NCI-H1694 (cell line): ENCODE measurements at regions not wholly inside any gene's neighbourhood (a gene's known extent, or its start where the extent isn't known, plus 50 kb on each side); places are given as distances from the start of the nearest gene placed in this dataset.
A peak's percentile ranks its signal among the peaks of the same experiment; 100 is the strongest.
"Not testable (repeated sequence)": the region's sequence is repeated elsewhere in the genome, so short reads cannot be mapped to it uniquely, and the experiment has no call there.

ENCODE experiments used
- DNase-seq: peaks from one replicate; lab custom pipeline; 2025; lab: John Stamatoyannopoulos, UW

DNA sequence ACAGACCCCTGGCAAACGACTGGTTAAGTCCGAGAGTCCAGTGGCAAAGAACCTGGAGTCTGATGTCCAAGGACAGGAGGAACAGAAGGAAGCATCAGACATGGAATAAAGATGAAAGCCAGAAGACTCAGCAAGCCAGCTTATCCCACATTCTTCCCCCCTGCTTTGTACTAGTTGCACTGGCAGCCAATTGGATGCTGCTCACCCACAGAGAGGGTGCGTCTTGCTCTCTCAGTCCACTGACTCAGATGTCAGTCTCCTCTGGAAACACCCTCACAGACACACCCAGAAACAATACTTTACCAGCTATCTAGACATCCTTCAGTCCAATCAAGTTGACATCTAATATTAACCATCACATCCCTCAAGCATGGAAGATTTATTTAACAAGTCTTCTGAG is 1265.8 kb upstream of the CNTN5 start:
- no peak for DNase-seq

DNA sequence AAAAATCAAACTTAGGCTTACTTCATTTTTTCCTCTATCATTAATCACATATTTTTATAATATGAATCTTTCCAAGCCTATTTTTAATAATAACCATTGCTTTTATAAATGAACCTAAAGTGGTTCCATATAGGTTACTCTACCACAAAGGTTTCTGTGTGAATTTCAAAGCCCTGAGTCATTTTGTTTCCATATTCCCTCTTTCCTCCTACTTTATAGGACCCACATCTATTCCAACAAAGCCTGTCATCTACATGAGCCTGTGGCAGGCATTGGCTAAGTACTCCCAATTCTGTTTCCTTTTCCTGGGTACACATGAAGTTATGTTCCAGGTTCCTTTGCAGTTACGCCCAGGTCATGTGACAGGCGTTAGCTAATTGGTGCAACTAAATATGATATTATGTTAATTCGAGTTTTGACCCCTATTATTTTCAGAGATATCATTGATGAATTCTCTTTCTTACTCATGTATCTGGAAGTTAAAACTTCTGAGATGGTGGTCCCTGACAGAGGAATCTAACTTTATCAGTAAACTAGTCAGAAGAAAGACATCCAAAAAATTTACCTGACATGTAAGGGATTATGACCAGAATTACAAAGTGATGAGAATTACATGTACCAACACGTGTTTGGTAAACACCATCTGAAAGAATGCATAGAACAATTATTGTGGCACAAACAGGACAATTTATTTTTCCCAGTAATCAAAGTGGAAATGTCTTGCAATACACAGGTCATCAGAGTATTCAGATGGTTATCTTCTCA is 1264.0 kb upstream of the CNTN5 start:
- DNase-seq = no peak

DNA sequence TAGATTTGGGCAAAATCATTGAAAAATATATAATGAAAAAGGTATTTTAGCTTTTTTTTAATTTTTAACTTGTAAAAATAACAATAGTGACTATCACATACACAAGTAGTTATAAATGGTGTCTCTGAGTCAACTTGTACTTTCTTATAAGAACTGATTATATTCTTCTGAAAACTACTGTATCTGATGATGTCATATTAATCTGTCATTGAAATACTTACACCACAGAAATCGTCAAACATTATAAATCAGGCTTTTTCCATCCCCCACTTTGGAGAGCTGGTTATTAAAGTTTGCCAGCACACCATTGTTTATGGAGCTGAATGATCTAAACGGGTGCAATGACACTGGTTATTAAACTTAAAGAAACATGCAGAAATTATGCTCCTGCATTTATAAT is 1259.6 kb upstream of the CNTN5 start:
- DNase-seq = no peak

DNA sequence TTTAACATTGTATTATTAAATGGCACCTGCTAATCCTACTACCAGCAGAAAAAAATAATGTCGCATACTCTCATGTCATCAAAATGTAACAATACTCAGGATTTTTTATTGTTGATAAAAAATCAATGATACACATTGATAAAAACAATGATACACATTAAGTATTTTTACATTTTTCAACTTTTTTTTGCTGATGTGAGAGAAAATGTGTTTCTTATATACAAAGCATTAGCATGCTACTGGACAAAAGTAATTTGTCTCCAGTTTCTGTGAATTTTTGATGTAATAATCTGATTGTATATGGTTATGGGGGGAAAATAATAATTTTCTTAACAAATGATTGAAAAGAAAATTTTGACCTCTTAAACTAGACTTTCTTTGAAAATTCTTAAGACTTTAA is 1256.6 kb upstream of the CNTN5 start:
- DNase-seq = no peak

DNA sequence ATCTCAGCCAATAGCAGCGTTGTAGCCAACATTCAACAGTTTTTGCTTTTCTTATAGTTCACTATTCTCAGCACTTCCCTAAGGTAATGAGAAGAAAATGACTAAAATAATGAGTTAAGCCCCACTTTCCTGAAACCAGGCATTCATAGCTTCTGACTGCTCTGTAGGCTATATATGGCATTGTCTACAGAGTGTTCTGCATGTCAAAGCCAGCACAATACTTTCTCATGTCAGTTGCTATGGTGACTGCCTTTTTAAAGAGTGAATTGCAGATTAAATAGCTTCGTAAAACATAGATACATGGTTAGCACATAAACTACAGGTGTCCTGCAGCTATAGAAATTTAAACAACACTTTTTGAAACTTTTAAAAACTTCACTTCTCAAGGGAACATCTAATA is 1256.1 kb upstream of the CNTN5 start:
- DNase-seq = no peak

DNA sequence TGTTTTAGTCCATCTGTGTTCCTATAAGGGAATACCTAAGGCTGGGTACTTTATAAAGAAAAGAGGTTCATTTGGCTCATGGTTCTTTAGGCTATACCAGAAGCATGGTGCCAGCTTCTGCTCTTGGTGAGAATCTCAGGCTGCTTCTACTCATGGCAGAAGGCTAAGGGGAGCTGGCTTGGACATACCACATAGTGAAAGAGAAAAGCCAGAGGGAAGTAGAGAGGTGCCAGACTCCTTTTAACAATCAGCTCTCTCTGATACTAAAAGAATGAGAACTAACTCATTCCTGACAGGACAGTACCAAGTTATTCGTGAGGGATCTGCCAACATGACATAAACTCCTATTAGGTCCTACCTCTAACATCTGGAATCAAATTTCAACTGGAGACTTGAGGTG is 1250.2 kb upstream of the CNTN5 start:
- no peak for DNase-seq

DNA sequence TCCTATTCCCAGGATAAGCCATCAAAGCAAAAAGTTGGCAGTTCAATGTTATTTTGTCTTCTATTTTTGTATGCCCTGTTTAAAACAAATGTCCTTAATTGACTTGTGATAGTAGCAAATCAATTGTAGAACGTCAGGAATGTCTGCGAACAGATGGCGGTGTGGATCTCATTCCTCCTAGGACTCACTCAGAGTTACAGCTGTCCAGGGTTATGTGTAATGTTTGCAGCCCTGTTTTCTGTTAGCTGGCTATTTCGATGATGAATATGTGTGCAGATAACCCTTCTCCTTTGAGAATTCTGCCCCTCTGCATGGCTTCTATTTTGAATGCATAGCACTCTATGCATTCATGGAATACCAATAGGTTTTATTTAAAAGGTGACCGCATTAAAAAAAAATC is 1248.0 kb upstream of the CNTN5 start:
- peak; percentile 34 for DNase-seq

DNA sequence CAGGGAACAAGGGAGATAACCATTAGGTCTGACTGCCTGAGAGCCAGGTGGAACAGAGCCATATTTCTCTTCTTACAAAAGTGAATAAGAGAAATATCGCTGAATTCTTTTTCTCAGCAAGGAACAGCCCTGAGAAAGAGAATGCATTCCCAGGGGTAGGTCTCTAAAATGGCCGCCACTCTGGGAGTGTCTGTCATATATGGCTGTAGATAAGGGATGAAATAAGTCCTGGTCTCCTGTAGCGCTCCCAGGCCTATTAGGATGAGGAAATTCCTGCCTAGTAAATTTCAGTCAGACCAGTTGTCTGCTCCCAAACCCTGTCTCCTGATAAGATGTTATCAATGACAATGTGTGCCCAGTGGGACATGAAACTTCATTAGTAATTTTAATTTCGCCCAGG is 1236.4 kb upstream of the CNTN5 start:
- not testable (repeated sequence) for DNase-seq

DNA sequence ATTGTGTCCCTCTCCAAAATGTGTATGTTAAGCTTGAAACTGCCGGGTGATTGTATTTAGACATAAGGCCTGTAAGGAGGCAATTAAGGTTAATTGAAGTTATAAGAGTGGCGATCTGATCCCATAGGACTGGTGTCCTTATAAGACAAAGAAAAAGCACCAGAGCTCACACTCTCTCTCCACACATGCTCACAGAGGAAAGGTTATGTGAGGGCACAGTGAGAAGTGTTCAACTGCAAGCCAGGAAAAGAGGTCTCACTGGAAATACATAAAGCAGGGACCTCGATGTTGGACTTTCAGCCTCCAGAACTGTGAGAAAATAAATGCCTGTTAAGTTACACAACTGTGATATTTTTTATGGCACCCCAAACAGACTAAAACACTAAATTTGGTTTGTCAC is 1233.8 kb upstream of the CNTN5 start:
- no peak for DNase-seq

DNA sequence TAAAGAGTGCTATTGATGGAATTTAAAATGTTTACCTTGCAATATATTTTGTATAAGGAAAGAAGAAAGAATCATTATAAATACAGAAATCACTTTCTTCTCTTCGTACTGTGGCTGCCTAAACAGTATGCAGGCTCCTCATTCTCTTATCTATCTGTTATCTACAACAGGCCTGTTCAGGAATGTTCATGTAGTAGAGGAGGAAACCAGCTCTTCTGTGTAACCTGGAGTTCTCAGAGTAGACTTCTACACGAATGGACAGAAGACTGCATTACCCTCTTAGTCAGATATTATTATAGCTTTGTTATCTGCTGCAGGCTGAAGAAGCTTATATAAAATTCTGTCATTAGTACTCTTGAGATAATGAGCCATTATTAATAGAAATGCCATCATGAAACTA is 1225.9 kb upstream of the CNTN5 start:
- DNase-seq = no peak

DNA sequence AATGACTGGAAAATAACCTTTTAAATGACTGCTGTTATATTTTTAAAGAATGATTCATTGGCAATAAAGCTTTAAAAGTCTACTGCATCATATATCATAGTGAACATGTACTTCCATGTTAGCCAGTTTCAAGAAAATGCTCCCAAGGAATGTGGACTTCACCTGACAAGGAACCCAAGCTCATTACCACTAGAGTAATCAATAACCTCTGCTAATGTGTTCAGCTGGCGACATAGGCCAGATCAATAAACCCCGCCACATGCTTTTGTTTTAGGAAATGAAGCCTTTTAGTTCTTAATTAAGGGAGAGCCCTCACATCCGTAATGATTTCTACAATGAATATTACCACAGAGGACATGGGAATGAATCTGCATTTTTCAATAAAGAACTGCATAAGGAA is 1219.9 kb upstream of the CNTN5 start:
- DNase-seq = no peak

DNA sequence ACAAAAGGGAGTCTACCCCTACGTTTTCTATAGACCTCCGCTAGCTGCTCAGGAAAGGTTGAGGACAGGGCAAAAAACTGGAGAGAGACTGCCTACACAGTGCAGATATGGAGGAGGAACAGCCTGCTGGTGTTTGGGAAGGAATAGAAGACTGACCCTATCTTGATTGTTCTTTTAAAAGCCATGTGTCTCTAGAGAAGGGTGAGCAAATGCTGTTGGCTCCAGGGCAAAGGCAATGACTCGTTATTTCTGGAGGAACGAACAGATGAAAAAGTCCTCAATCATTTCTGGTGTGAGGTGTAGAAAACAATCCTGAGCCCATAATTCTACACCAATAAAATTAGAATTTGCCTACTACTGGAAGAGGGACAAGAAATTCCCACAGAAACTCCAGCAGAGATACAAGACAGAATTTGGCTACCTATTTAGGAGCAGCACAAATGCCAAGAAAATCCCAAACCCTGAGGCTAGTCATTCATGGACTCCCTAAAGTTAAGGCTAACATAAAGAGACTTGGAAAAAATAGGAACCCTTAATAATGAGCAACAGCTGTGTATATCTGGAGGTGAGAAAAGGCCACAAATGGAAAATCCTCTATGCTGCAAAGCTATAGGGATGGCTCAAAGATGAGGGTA is 1206.3 kb upstream of the CNTN5 start:
- no peak for DNase-seq

DNA sequence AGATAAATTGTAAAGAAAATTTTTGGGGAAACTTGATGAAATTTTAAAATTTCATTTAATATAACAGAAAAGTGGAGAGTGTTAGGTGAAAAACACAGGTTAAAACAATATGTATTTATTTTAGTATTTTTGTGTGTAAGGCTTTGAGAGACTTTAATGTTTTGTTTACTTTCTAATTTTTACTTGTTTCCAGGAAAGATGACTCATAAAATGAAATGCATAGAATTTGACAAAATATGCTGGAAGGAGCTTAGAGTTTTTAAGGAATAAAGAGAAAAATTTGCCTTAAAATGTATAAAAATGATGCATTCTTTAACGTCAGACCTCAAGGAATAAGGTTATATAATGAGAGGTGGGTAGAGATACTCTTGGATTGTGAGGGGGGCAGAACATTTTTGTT is 1205.1 kb upstream of the CNTN5 start:
- DNase-seq = no peak

DNA sequence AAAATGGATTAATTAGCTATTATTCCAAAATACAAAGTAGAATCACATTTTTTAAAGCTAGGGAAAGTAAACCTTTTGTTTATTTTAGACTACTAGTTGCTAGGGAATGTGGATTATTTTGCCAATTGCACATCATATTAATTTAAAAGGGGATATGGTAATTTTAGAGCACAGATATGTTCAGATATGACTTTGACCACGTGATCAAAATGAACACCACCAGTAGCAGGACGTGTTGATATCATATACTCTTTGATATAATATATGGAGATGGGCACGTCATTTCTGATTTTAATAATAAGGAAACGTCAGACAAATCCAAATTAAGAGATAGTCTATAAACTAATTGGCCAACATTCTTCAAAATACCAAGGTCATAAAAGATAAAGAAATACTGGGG is 1188.3 kb upstream of the CNTN5 start:
- no peak for DNase-seq

DNA sequence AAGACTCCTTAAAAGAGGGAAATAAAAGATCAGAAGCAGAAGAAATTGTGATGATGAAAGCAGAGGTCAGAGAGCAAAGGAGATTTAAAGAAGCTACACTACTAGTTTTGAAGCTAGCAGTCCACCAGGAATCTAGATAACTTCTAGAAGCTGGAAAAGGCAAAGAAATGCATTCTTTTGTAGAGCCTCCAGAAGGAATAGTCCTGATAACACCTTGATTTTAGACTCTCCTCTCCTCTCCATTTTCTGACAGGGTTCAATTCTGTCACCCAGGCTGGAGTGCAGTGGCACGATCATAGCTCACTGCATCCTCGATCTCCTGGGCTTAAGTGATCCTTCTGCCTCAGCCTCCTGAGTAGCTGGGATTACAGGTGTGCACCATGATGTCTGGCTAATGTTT is 1187.3 kb upstream of the CNTN5 start:
- DNase-seq = no peak

DNA sequence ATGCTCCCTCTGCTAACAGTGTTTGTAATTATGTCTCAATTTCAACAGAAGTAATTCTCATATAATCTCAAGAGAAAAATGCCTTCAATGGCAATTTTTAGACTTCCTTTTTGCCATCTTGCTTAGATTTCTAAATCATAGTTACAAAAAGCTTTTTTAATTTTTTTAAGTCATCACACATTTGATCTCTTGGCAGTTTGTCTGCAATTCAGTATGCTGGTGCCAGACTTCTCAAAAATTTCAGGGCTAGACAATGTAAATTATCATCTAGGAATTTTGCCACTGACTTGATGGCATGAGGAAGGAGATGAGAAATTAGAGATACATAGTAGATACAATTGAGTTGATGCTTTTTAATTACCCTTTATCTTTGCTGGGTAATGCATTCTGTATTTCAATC is 1176.7 kb upstream of the CNTN5 start:
- DNase-seq = no peak

DNA sequence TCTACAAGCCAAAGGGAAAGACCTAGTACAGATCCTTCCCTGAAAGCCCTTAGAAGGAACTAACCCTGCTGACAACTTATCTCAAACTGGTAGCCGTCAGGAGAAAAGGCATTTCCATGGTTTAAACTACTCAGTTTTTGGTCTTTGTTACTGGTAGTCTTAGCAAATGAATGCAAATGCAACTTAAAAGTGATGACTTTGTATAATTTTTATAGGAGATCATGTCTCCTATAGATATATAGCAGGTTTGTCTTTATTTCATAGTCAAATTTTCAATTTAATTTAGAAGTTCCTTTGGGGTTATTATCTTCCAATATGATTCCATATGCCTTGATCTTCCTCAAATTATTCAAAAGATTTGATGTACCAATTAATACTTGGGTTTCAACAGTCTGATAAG is 1173.0 kb upstream of the CNTN5 start:
- DNase-seq = no peak

DNA sequence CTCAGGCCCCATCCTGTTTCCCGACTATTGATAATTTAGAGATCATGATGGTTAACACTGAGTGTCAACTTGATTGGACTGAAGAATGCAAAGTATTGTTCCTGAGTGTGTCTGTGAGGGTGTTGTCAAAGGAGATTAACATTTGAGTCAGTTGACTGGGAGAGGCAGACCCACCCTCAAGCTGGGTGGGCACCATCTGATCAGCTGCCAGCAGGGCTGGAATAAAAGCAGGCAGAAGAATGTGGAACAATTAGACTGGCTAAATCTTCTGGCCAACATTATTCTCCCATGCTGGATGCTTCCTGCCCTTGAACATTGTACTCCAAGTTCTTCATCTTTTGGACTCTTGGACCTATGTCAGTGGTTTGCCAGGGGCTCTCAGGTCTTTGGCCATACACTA is 1170.0 kb upstream of the CNTN5 start:
- DNase-seq = no peak

DNA sequence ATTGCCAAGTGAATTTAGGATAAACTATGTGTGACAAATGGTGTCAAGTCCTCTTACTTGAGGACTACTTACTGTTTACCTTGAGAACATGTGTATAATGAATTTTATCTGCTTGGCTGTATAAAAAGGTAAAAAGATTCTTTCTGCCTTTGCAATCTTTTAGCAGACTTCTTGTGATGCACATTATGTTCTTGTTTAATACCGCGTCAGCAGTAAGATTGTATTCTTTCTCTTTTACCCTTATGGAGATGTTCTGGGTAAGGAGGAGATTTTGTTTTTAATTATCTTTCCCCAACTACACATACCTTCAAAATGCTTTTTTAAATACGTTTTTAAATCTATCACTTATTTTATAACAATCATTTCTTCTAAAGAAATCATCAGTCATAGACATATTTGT is 1166.4 kb upstream of the CNTN5 start:
- no peak for DNase-seq

DNA sequence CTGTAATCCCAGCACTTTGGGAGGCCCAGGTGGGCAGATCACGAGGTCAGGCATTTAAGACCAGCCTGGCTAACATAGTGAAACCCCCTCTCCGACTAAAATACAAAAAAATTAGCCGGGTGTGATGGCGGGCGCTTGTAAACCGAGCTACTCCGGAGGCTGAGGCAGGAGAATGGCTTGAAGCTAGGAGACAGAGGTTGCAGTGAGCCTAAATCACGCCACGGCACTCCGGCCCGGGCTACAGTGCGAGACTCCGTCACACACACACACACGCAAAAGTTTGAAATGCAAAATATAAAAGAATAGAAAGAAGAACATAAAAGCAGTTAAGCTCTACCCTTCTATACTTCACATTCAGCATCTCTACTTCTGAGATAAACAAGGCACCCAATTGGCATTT is 1165.9 kb upstream of the CNTN5 start:
- DNase-seq = no peak

DNA sequence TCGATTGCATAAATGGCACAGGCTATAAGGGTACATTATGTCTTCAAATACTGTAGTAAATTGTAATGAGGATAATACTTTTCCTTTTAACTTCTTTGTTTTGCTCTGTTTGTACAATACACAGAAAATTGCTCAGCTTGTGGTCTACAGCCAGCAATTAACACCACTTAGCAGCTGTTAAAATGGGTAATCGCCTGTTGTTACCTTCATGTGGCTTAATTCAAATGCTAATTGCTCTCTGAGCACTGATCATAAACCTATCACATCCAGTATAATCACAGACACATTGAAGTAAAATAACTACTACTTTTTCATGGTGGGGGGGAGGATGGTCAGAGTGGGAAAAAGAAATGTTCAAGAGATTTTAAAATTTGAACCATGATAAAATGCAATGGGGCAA is 1164.1 kb upstream of the CNTN5 start:
- DNase-seq = no peak

DNA sequence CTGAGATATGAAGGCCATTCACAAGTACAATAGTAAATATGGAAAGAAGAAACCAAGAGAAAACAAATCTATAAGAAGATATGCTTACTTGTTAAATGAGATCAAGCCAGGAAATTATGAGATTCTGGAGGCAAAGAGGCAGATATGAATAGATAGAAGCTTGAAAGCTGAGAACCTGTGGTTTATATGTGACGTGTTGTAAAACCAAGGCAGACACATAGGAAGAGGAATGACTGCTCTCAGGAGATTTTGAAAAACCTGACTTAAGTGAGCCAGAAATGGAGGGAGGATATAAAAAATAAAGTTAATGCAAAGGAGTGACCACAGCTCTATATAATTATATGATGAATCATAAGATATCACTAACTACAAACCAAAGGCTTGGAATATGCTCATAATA is 1160.5 kb upstream of the CNTN5 start:
- no peak for DNase-seq

DNA sequence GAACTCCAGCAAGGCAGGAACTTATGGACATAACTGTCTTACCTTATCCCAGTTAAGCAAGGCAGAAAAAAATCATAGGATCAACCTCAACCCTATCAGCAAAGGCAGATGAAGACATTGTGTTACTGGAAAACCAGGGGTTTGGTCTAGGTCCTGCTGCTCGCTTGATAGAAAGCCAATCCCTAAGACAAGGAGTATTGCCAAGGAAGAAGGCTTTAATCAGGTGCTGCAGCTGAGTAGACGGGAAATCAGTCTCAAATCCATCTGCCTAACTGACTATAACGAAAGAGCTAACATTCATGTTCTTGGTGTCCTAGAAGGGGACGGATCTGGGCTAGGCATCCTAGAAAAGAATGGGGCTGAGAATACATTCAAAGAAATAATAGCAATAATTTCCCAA is 1158.7 kb upstream of the CNTN5 start:
- no peak for DNase-seq

DNA sequence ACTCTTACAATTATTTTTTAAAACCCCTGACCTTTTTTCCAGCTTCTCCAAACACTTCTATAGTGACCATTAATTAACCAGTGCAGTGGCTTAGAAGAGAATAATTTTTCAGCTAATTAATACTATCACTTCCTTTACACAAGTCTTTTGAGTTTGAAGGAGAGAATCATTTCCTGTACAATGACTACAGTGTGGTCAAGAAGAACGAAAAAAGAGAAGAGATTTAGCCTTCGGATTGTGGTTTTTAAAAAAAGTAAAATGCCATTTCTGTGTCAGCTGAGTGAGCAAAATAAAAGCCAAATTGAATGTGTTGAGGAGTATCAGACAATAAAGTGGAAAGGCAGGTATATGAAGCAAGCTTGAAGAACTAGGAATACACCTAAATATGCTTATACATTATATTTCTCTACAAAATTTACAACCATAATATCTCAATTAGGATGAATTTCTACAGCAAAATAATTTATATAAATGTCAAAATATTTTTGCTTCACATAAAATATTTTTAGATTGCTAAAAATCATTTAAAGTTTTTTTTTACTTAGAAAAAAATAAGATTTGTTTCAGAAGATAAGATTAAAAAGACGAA is 1155.2 kb upstream of the CNTN5 start:
- no peak for DNase-seq
